HCT116 (cell line): ENCODE measurements at regions not wholly inside any gene's neighbourhood (a gene's known extent, or its start where the extent isn't known, plus 50 kb on each side); places are given as distances from the start of the nearest gene placed in this dataset.

Source experiments
- ATAC-seq: fragments of 200-7000 bp; cut with Tn5 transposase; 2 replicates; pipeline ENCODE4 v1.9.1; 2020; ENCODE audit warnings: mild to moderate bottlenecking, moderate library complexity
- BruUV-seq: library from RNA; stranded (reverse); fragments of 400-500 nt; replicated peaks from 2 replicates; lab custom pipeline; 2021; lab: Mats Ljungman, UMichigan
- CTCF ChIA-PET: fragments of 300-600 bp; sonication (Branson Sonifier 250); formaldehyde crosslinking; loops from one replicate; lab custom pipeline; 2021; ENCODE audit warnings: antibody characterized with exemption; lab: Charles Lee
- POLR2A ChIA-PET: fragments of 300-600, 350-600 bp; sonication (Branson Sonifier 250); formaldehyde crosslinking; loops from one replicate; lab custom pipeline; 2021; ENCODE audit warnings: antibody characterized with exemption; lab: Charles Lee
- RAD21 ChIA-PET, 2 experiments: fragments of 300-600 bp; sonication (Branson Sonifier 250); formaldehyde crosslinking; loops; one replicate each; lab custom pipeline; 2023; ENCODE audit warnings: low total read pairs in 2 of 2; ENCODE audit not compliant: uncharacterized antibody in 2 of 2, unreplicated experiment in 2 of 2, low non-redundant PET in 1 of 2; lab: Charles Lee
- DNase-seq: peaks from one replicate; pipeline ENCODE4 v3.0.0-alpha.2; 2010; ENCODE audit warnings: low read depth, low spot score
- H2AFZ ChIP-seq: fragments of 200-600 bp; shearing (Covaris generic), sonication (generic); 2 replicates; pipeline ENCODE4 v1.6.1; 2017; ENCODE audit warnings: low read depth, mixed run types, mixed read lengths, antibody characterized with exemption, low read length; ENCODE audit not compliant: poor library complexity, severe bottlenecking
- H3K27ac ChIP-seq: 2 replicates; pipeline ENCODE4 v1.5.1; 2012; ENCODE audit warnings: low read depth, low read length
- H3K27me3 ChIP-seq: fragments of 200-600 bp; sonication (generic); 2 replicates; pipeline ENCODE4 v1.6.1; 2016; ENCODE audit warnings: mixed run types, low read length, mixed read lengths; ENCODE audit not compliant: insufficient read depth
- H3K36me3 ChIP-seq, 2 experiments: fragments of 200-500 bp in 1 of 2; fragments of 200-600 bp in 1 of 2; sonication (Bioruptor generic) in 1 of 2; sonication (generic) in 1 of 2; 2 replicates each; pipeline versions ENCODE4 v1.5.1 to v1.6.1; 2014 to 2016; ENCODE audit warnings: low read length in 2 of 2, inconsistent platforms in 1 of 2, mixed read lengths in 1 of 2, mixed run types in 1 of 2; ENCODE audit not compliant: insufficient read depth in 2 of 2, control insufficient read depth in 1 of 2
- H3K4me1 ChIP-seq, 2 experiments: fragments of 200-600 bp in 1 of 2; sonication (generic) in 1 of 2; 2 replicates each; pipeline versions ENCODE4 v1.5.1 to v1.6.1; 2012 to 2017; ENCODE audit warnings: low read length in 2 of 2, inconsistent platforms in 1 of 2, mild to moderate bottlenecking in 1 of 2, mixed read lengths in 1 of 2, mixed run types in 1 of 2, moderate library complexity in 1 of 2; ENCODE audit not compliant: insufficient read depth in 2 of 2, control insufficient read depth in 1 of 2
- H3K4me2 ChIP-seq: fragments of 200-600 bp; sonication (generic); 2 replicates; pipeline ENCODE4 v1.6.1; 2017; ENCODE audit warnings: mixed run types, low read length, mixed read lengths
- H3K4me3 ChIP-seq, 2 experiments: fragments of 200-600 bp in 1 of 2; sonication (generic) in 1 of 2; replicated peaks in 1 of 2; 2 replicates each; pipeline ENCODE4 v1.5.1; 2011 to 2016; ENCODE audit warnings: low read length in 2 of 2, control low read depth in 1 of 2, low read depth in 1 of 2, mild to moderate bottlenecking in 1 of 2, mixed read lengths in 1 of 2, mixed run types in 1 of 2
- H3K79me2 ChIP-seq: fragments of 200-600 bp; sonication (generic); 2 replicates; pipeline ENCODE4 v1.6.1; 2017; ENCODE audit warnings: mild to moderate bottlenecking, mixed run types, low read length, moderate library complexity, mixed read lengths; ENCODE audit not compliant: insufficient read depth
- H3K9ac ChIP-seq: fragments of 200-600 bp; sonication (generic); 2 replicates; pipeline ENCODE4 v1.6.1; 2016; ENCODE audit warnings: low read length, mixed read lengths
- H3K9me2 ChIP-seq: fragments of 200-600 bp; sonication (generic), shearing (Covaris generic); 2 replicates; pipeline ENCODE4 v1.6.1; 2017; ENCODE audit warnings: mixed run types, mild to moderate bottlenecking, moderate library complexity; ENCODE audit not compliant: insufficient read depth
- H3K9me3 ChIP-seq, 2 experiments: fragments of 200-500 bp in 1 of 2; fragments of 200-600 bp in 1 of 2; sonication (Bioruptor generic) in 1 of 2; sonication (generic) in 1 of 2; 2 replicates each; pipeline ENCODE4 v1.6.1; 2014 to 2017; ENCODE audit warnings: low read length in 2 of 2, mixed read lengths in 2 of 2, inconsistent platforms in 1 of 2, low read depth in 1 of 2, mild to moderate bottlenecking in 1 of 2, mixed run types in 1 of 2, moderate library complexity in 1 of 2; ENCODE audit not compliant: control insufficient read depth in 1 of 2, insufficient read depth in 1 of 2
- H4K20me1 ChIP-seq: fragments of 200-600 bp; sonication (generic), shearing (Covaris generic); 2 replicates; pipeline ENCODE4 v1.6.1; 2017; ENCODE audit warnings: mixed run types, mild to moderate bottlenecking, moderate library complexity; ENCODE audit not compliant: insufficient read depth
- CBX3 ChIP-seq: IDR thresholded peaks from 2 replicates; pipeline ENCODE4 v1.6.1; 2012; ENCODE audit warnings: low read depth
- CEBPB ChIP-seq: IDR thresholded peaks from 2 replicates; pipeline ENCODE4 v1.6.1; 2012; ENCODE audit warnings: low read depth
- EZH2 ChIP-seq: fragments of 200-600 bp; sonication (generic); IDR thresholded peaks from 2 replicates; pipeline ENCODE4 v1.6.1; 2017; ENCODE audit warnings: antibody characterized with exemption, mixed run types
- JUND ChIP-seq: IDR thresholded peaks from 2 replicates; pipeline ENCODE4 v1.6.1; 2012
- POLR2AphosphoS5 ChIP-seq: IDR thresholded peaks from 2 replicates; pipeline ENCODE4 v1.6.1; 2011; ENCODE audit warnings: mild to moderate bottlenecking, low read depth, low read length, moderate library complexity
- RAD21 ChIP-seq: IDR thresholded peaks from 2 replicates; pipeline ENCODE4 v1.6.1; 2012; ENCODE audit warnings: low read depth, mild to moderate bottlenecking
- SP1 ChIP-seq: IDR thresholded peaks from 2 replicates; pipeline ENCODE4 v1.6.1; 2012; ENCODE audit warnings: low read depth
- ZFX ChIP-seq: fragments of 450-650 bp; IDR thresholded peaks from 2 replicates; pipeline ENCODE4 v1.6.1; 2017
- intact Hi-C: fragments of 100-400 bp; cut with micrococcal nuclease; formaldehyde crosslinking; loops from 2 replicates; pipeline ENCODE4 v1.10.0; 2022
- TF ChIP-seq, protein P1 (sequence below), 3 experiments: fragments of 200-600 bp in 1 of 3; sonication (generic) in 1 of 3; IDR thresholded peaks in 2 of 3; conservative IDR thresholded peaks in 1 of 3; 2 replicates each; pipeline ENCODE4 v1.5.1; 2012 to 2017; ENCODE audit warnings: low read depth in 2 of 3, low read length in 2 of 3, antibody characterized with exemption in 1 of 3, borderline replicate concordance in 1 of 3, control low read depth in 1 of 3, mild to moderate bottlenecking in 1 of 3, mixed read lengths in 1 of 3, mixed run types in 1 of 3, moderate library complexity in 1 of 3; ENCODE audit not compliant: insufficient read depth in 1 of 3
- TF ChIP-seq, protein P2 (sequence below): IDR thresholded peaks from 2 replicates; pipeline ENCODE4 v1.6.1; 2012; ENCODE audit warnings: low read depth

DNA sequence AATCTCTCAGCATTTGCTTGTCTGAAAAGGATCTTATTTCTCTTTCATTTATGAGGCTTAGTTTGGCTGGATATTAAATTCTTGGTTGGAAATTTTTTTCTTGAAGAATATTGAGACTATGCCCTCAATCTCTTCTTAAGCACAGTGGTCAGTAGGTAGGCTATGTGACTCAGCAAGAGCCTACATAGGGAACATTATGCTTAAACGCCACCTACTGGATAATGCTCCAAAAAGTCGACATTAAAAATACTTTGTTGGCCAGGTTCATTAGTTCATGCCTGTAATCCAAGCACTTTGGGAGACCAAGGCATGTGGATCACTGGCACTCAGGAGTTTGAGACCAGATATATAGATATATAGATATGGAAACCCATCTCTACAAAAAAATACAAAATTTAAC lies 678.0 kb upstream of the USP24 start:
- H3K9me3 ChIP-seq: no peaks in the 10 kb centered on the region
- peak; percentile 53 for DNase-seq
- no peaks in the 10 kb centered on the region for H3K79me2 ChIP-seq
- ATAC-seq: peak; percentile 95
- H4K20me1 ChIP-seq: no peaks in the 10 kb centered on the region
- ChIA-PET CTCF (interaction anchor here (0.8 to 2.0 kb wide), 3 partner anchors 9 to 415 kb away, joined by 3 to 8 read pairs (median 3); no protein-coding TSS in a partner anchor), POLR2A (no interaction called here), RAD21 (no interaction called here)
- no peak overlapping the region for H3K9ac ChIP-seq
- intact Hi-C loops: loop anchor here (1.0 to 10.0 kb wide), 4 partner anchors 418 to 692 kb away; no protein-coding TSS in a partner anchor
- no peaks in the 10 kb centered on the region for H3K9me2 ChIP-seq
- H3K27me3 ChIP-seq: no peaks in the 10 kb centered on the region
- no peak overlapping the region for H3K4me3 ChIP-seq
- BruUV-seq: no TSS peak
- H3K36me3 ChIP-seq: no peaks in the 10 kb centered on the region
- H3K4me2 ChIP-seq: no peak overlapping the region
- TF ChIP-seq RAD21: peak; percentile 74
- TF ChIP-seq EZH2: no peak
- TF ChIP-seq, protein P1, sequence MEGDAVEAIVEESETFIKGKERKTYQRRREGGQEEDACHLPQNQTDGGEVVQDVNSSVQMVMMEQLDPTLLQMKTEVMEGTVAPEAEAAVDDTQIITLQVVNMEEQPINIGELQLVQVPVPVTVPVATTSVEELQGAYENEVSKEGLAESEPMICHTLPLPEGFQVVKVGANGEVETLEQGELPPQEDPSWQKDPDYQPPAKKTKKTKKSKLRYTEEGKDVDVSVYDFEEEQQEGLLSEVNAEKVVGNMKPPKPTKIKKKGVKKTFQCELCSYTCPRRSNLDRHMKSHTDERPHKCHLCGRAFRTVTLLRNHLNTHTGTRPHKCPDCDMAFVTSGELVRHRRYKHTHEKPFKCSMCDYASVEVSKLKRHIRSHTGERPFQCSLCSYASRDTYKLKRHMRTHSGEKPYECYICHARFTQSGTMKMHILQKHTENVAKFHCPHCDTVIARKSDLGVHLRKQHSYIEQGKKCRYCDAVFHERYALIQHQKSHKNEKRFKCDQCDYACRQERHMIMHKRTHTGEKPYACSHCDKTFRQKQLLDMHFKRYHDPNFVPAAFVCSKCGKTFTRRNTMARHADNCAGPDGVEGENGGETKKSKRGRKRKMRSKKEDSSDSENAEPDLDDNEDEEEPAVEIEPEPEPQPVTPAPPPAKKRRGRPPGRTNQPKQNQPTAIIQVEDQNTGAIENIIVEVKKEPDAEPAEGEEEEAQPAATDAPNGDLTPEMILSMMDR (IDR thresholded peaks at IDR 0.05 in 2 of 3, conservative IDR thresholded peaks at IDR 0.05 in 1 of 3; ENCODE audit: borderline replicate concordance in 1 of 3, insufficient read depth in 1 of 3, low read depth in 2 of 3, low read length in 2 of 3): peak; percentile 47 to 59 (median 55); a peak in 5 of 6 replicates
- peak; percentile 30; the same call in 1 of the 2 replicates for TF ChIP-seq CBX3
- H3K4me1 ChIP-seq: no peaks in the 10 kb centered on the region
- no peak overlapping the region for H2AFZ ChIP-seq
- no peak overlapping the region for H3K27ac ChIP-seq

DNA sequence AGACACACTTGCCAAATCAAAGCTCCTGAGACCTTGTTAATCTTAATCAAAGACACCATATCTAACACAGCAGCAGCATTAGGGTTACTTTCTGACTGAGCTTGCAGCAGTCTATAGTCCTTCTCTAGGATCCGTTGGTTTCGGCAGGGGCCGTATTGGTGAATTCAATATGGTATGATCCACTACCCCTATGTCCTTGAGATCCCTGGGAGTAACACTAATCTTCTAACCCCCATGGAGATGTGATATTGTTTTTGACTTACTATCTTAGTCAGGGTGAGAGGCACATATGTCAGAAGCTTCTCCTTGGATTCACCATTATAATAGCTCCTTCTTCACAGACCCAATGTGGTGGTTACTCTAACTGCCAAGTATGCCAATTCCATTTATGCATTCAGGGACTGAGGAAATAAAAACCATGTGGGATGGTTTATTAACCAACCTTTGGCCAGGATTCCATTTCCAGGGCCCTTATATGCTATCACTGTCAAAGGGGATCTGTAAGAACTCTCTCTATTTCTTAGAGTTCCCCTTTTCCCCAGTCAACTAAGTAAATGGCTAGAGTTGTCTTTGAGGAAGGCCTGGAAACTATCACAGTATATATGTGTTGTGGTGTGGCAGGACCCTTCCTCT lies 673.6 kb upstream of the USP24 start:
- no peaks in the 10 kb centered on the region for H3K27me3 ChIP-seq
- H3K27ac ChIP-seq: no peak overlapping the region
- no peaks in the 10 kb centered on the region for H3K4me1 ChIP-seq
- DNase-seq (no peak), ATAC-seq (no peak)
- H3K79me2 ChIP-seq: no peaks in the 10 kb centered on the region
- no peaks in the 10 kb centered on the region for H4K20me1 ChIP-seq
- no peak overlapping the region for H3K4me2 ChIP-seq
- BruUV-seq: no TSS peak
- no peak overlapping the region for H2AFZ ChIP-seq
- no peak for TF ChIP-seq POLR2AphosphoS5
- TF ChIP-seq CEBPB: no peak
- TF ChIP-seq, protein P2, sequence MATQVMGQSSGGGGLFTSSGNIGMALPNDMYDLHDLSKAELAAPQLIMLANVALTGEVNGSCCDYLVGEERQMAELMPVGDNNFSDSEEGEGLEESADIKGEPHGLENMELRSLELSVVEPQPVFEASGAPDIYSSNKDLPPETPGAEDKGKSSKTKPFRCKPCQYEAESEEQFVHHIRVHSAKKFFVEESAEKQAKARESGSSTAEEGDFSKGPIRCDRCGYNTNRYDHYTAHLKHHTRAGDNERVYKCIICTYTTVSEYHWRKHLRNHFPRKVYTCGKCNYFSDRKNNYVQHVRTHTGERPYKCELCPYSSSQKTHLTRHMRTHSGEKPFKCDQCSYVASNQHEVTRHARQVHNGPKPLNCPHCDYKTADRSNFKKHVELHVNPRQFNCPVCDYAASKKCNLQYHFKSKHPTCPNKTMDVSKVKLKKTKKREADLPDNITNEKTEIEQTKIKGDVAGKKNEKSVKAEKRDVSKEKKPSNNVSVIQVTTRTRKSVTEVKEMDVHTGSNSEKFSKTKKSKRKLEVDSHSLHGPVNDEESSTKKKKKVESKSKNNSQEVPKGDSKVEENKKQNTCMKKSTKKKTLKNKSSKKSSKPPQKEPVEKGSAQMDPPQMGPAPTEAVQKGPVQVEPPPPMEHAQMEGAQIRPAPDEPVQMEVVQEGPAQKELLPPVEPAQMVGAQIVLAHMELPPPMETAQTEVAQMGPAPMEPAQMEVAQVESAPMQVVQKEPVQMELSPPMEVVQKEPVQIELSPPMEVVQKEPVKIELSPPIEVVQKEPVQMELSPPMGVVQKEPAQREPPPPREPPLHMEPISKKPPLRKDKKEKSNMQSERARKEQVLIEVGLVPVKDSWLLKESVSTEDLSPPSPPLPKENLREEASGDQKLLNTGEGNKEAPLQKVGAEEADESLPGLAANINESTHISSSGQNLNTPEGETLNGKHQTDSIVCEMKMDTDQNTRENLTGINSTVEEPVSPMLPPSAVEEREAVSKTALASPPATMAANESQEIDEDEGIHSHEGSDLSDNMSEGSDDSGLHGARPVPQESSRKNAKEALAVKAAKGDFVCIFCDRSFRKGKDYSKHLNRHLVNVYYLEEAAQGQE: no peak
- TF ChIP-seq SP1: no peak
- TF ChIP-seq JUND: no peak
- TF ChIP-seq ZFX: no peak
- no peaks in the 10 kb centered on the region for H3K9me2 ChIP-seq
- no peaks in the 10 kb centered on the region for H3K36me3 ChIP-seq
- ChIA-PET RAD21 (no interaction called here), CTCF (no interaction called here), POLR2A (no interaction called here)
- H3K9ac ChIP-seq: no peak overlapping the region
- H3K9me3 ChIP-seq: no peaks in the 10 kb centered on the region
- intact Hi-C loops: no loop called here
- H3K4me3 ChIP-seq: no peak overlapping the region
